PC-3 (cell line): ENCODE measurements at regions not wholly inside any gene's neighbourhood (a gene's known extent, or its start where the extent isn't known, plus 50 kb on each side); places are given as distances from the start of the nearest gene placed in this dataset.

Experiments used
- ATAC-seq: fragments of 200-7000 bp; cut with Tn5 transposase; 2 replicates; pipeline ENCODE4 v1.9.1; 2020; ENCODE audit warnings: mild to moderate bottlenecking, moderate library complexity
- BruUV-seq: library from RNA; stranded (reverse); fragments of 400-500 nt; replicated peaks from 2 replicates; lab custom pipeline; 2021; lab: Mats Ljungman, UMichigan
- CTCF ChIA-PET: fragments of 300-600 bp; sonication (Branson Sonifier 250); formaldehyde crosslinking; loops from one replicate; lab custom pipeline; 2022; ENCODE audit warnings: antibody characterized with exemption; lab: Charles Lee
- POLR2A ChIA-PET: fragments of 300-600 bp; sonication (Branson Sonifier 250); formaldehyde crosslinking; loops from one replicate; lab custom pipeline; 2022; ENCODE audit warnings: antibody characterized with exemption; ENCODE audit not compliant: unreplicated experiment; lab: Charles Lee
- DNase-seq: peaks from one replicate; pipeline ENCODE4 v3.0.0-alpha.2; 2015
- H2AFZ ChIP-seq: fragments of 300-600 bp; sonication (generic); 2 replicates; pipeline ENCODE4 v1.6.0; 2016; ENCODE audit warnings: antibody characterized with exemption, low read length
- H3F3A ChIP-seq: fragments of 300-600 bp; sonication (generic); one replicate; pipeline ENCODE4 v1.6.0; 2017; ENCODE audit warnings: antibody characterized with exemption, low read length, control low read depth, mild to moderate bottlenecking; ENCODE audit not compliant: unreplicated experiment
- H3K27ac ChIP-seq: fragments of 300-600 bp; sonication (generic); 2 replicates; pipeline ENCODE4 v1.5.1; 2016; ENCODE audit warnings: mild to moderate bottlenecking, low read length
- H3K27me3 ChIP-seq: fragments of 300-600 bp; sonication (generic); 2 replicates; pipeline ENCODE4 v1.6.1; 2016; ENCODE audit warnings: low read length, mixed read lengths
- H3K36me3 ChIP-seq: fragments of 300-600 bp; sonication (generic); 2 replicates; pipeline ENCODE4 v1.6.1; 2016; ENCODE audit warnings: low read depth, mixed run types, low read length, mixed read lengths
- H3K4me1 ChIP-seq: fragments of 300-600 bp; sonication (generic); 2 replicates; pipeline ENCODE4 v1.5.1; 2016; ENCODE audit warnings: low read length; ENCODE audit not compliant: insufficient read depth
- H3K4me2 ChIP-seq: fragments of 300-600 bp; sonication (generic); 2 replicates; pipeline ENCODE4 v1.6.0; 2016; ENCODE audit warnings: low read length
- H3K4me3 ChIP-seq: fragments of 300-600 bp; sonication (generic); 2 replicates; pipeline ENCODE4 v1.5.1; 2016; ENCODE audit warnings: mild to moderate bottlenecking, low read length, mixed read lengths
- H3K79me2 ChIP-seq: fragments of 300-600 bp; sonication (generic); 2 replicates; pipeline ENCODE4 v1.6.1; 2017; ENCODE audit warnings: low read length, mixed read lengths
- H3K9ac ChIP-seq: fragments of 300-600 bp; sonication (generic); 2 replicates; pipeline ENCODE4 v1.6.0; 2016; ENCODE audit warnings: mild to moderate bottlenecking, low read length
- H3K9me2 ChIP-seq: fragments of 300-600 bp; sonication (generic); replicated peaks from 2 replicates; pipeline ENCODE4 v1.6.1; 2016; ENCODE audit warnings: mixed run types, low read length, mixed read lengths
- H3K9me3 ChIP-seq: fragments of 300-600 bp; sonication (generic); 2 replicates; pipeline ENCODE4 v1.6.1; 2016; ENCODE audit warnings: low read length, mixed read lengths
- H4K20me1 ChIP-seq: fragments of 300-600 bp; sonication (generic); 2 replicates; pipeline ENCODE4 v1.6.1; 2016; ENCODE audit warnings: low read length, mixed read lengths
- EZH2 ChIP-seq: fragments of 300-600 bp; sonication (generic); IDR thresholded peaks from one replicate; pipeline ENCODE4 v1.6.1; 2017; ENCODE audit warnings: antibody characterized with exemption, mild to moderate bottlenecking, low read length; ENCODE audit not compliant: unreplicated experiment
- EZH2phosphoT487 ChIP-seq: fragments of 300-600 bp; sonication (generic); IDR thresholded peaks from 2 replicates; pipeline ENCODE4 v1.6.1; 2018; ENCODE audit warnings: mild to moderate bottlenecking, antibody characterized with exemption, low read length, borderline replicate concordance
- intact Hi-C: fragments of 100-400 bp; cut with micrococcal nuclease; formaldehyde crosslinking; loops from 2 replicates; pipeline ENCODE4 v1.9.0; 2023
- TF ChIP-seq, protein P1 (sequence below): fragments of 300-600 bp; sonication (generic); conservative IDR thresholded peaks from 2 replicates; pipeline ENCODE4 v1.5.1; 2017; ENCODE audit warnings: antibody characterized with exemption, low read depth, mild to moderate bottlenecking, low read length

DNA sequence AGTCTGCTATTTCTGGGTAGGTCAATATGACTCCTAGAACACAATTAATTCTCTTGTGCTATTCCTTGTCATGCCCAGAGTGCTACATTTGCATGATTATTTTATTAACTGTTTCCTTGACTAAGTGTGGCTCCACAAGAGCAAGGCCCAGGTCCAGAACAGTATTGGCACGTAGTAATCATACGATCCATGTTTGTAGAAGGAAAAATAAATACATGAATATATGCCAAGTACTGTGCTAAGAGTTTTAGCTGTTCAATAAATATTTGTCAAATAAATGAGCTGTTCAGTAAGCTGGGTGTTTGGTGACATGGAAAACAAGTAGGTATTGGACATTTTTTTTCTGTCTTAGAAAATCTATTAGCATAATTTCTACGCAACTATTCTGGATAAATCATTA lies 995.9 kb downstream of the MAT2B start:
- CTCF ChIA-PET, result interaction anchor here (0.6 kb wide), 1 partner anchor 805 kb away, joined by 3 read pairs; no protein-coding TSS in a partner anchor
- intact Hi-C loops, result loop anchor here (5.0 kb wide), 1 partner anchor 171 kb away; no protein-coding TSS in a partner anchor
- no peaks in the 10 kb centered on the region for H3F3A ChIP-seq

DNA sequence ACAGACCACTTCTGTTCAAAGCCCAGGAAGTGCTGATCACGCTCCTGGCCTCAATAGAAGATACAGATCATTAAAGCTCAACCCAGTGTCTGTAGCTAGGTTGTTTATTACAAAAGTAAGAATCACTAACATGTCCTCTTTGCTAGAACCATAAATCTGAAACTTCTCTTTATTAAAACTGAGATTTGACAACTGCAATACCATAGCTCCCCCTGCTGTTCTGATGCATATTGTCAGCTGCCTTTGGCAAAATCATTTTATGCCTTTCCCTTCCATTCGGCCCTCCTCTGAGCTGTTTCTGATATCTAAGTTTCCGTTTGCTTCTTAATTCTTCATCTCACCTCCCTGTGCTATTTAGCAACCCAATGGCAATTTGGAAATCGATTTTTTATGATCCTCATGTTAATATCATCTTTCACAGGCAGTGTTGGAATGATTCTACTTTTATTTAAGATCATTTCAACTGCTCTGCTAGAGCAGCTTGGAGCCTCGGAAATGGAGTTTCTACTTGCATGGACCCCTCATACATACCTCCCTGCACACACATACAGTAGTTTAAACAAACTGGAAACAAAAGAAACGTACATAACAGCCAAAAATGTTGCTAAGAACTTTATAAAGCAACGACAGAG lies 998.8 kb downstream of the MAT2B start:
- Histone ChIP-seq H3K79me2 (no peaks in the 10 kb centered on the region), H3F3A (no peaks in the 10 kb centered on the region), H2AFZ (peak overlapping the region; percentile 68), H3K36me3 (no peaks in the 10 kb centered on the region), H4K20me1 (no peaks in the 10 kb centered on the region), H3K9ac (no peak overlapping the region), H3K4me2 (peak overlapping the region; percentile 68), H3K9me3 (no peaks in the 10 kb centered on the region), H3K27me3 (no peaks in the 10 kb centered on the region), H3K27ac (no peak overlapping the region), H3K4me1 (no peaks in the 10 kb centered on the region), H3K4me3 (peak overlapping the region; percentile 38; the same call in 1 of the 2 replicates), H3K9me2 (no peaks in the 10 kb centered on the region)
- ChIA-PET POLR2A (interaction anchor here (0.6 kb wide), 1 partner anchor 334 kb away, joined by 3 read pairs; no protein-coding TSS in a partner anchor), CTCF (interaction anchor here (0.6 to 1.4 kb wide), 4 partner anchors 29 to 491 kb away, joined by 3 to 6 read pairs (median 4); no protein-coding TSS in a partner anchor)
- DNase-seq, result peak; percentile 68
- TF ChIP-seq EZH2phosphoT487, result no peak
- no peak for TF ChIP-seq EZH2
- TF ChIP-seq, protein P1, sequence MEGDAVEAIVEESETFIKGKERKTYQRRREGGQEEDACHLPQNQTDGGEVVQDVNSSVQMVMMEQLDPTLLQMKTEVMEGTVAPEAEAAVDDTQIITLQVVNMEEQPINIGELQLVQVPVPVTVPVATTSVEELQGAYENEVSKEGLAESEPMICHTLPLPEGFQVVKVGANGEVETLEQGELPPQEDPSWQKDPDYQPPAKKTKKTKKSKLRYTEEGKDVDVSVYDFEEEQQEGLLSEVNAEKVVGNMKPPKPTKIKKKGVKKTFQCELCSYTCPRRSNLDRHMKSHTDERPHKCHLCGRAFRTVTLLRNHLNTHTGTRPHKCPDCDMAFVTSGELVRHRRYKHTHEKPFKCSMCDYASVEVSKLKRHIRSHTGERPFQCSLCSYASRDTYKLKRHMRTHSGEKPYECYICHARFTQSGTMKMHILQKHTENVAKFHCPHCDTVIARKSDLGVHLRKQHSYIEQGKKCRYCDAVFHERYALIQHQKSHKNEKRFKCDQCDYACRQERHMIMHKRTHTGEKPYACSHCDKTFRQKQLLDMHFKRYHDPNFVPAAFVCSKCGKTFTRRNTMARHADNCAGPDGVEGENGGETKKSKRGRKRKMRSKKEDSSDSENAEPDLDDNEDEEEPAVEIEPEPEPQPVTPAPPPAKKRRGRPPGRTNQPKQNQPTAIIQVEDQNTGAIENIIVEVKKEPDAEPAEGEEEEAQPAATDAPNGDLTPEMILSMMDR, result peak; percentile 86
- no TSS peak for BruUV-seq
- ATAC-seq, result peak; percentile 70
- intact Hi-C loops, result loop anchor here (1.0 to 5.0 kb wide), 4 partner anchors 168 to 808 kb away; no protein-coding TSS in a partner anchor

More for the DNA sequence above, 995.9 kb downstream of the MAT2B start:
- POLR2A ChIA-PET, result no interaction called here
- no peak overlapping the region for H3K27ac ChIP-seq
- ATAC-seq, result no peak
- H2AFZ ChIP-seq, result no peak overlapping the region
- H3K9ac ChIP-seq, result no peak overlapping the region
- H3K27me3 ChIP-seq, result no peaks in the 10 kb centered on the region
- H4K20me1 ChIP-seq, result no peaks in the 10 kb centered on the region
- no peaks in the 10 kb centered on the region for H3K9me2 ChIP-seq
- no peak for TF ChIP-seq EZH2phosphoT487
- H3K36me3 ChIP-seq, result no peaks in the 10 kb centered on the region
- no peaks in the 10 kb centered on the region for H3K4me1 ChIP-seq
- H3K4me2 ChIP-seq, result no peak overlapping the region
- H3K9me3 ChIP-seq, result no peaks in the 10 kb centered on the region
- no peaks in the 10 kb centered on the region for H3K79me2 ChIP-seq
- no TSS peak for BruUV-seq
- no peak overlapping the region for H3K4me3 ChIP-seq
- no peak for DNase-seq

GRCh38 chr5:164505791-164506190 lies 1000.4 kb downstream of the MAT2B start:
- no peak for DNase-seq
- Histone ChIP-seq H3K4me2 (no peak overlapping the region), H3F3A (no peaks in the 10 kb centered on the region), H3K27ac (no peak overlapping the region), H3K9me2 (no peaks in the 10 kb centered on the region), H3K9ac (no peak overlapping the region), H3K9me3 (no peaks in the 10 kb centered on the region), H3K79me2 (no peaks in the 10 kb centered on the region), H4K20me1 (no peaks in the 10 kb centered on the region), H3K27me3 (no peaks in the 10 kb centered on the region), H3K4me3 (no peak overlapping the region), H3K4me1 (no peaks in the 10 kb centered on the region), H3K36me3 (no peaks in the 10 kb centered on the region), H2AFZ (no peak overlapping the region)
- TF ChIP-seq, protein P1, result no peak
- TF ChIP-seq EZH2 (no peak), EZH2phosphoT487 (no peak)
- intact Hi-C loops, result no loop called here
- no peak for ATAC-seq
- ChIA-PET POLR2A (no interaction called here), CTCF (no interaction called here)
- BruUV-seq, result no TSS peak
